ENCODE measurements at regions not wholly inside any gene's neighbourhood (a gene's known extent, or its start where the extent isn't known, plus 50 kb on each side); places are given as distances from the start of the nearest gene placed in this dataset.

DNA sequence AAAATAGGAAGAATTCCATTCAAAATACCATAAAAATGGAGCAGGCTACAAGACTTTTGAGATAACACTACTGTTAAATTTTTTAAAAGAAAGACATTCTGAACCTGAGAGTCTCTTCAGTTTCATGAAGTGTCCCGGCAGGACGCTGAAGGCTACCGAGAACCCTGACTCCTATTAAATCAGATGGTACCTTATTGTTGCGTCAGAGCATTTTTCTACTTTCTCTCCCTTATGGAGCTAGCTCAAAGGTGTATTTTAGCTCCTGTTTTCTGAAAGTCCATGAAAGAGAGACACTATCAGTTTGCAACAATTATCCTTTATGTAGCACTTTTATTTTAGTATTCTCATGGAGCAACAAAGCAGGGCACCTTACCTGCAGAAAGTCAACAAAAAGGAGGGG is 626.7 kb downstream of the IRS1 start:
- no peak for TF ChIP-seq TAF1 (IDR thresholded peaks at IDR 0.05; ENCODE audit: borderline replicate concordance, low read depth, low read length)
- TF ChIP-seq POLR2A (IDR thresholded peaks at IDR 0.05; ENCODE audit: low read depth, low read length) = no peak
- no peak for TF ChIP-seq POLR2AphosphoS5 (IDR thresholded peaks at IDR 0.05; ENCODE audit: low read depth, low read length)

All from GM12892 (cell line).